Stimulated activated CD4-positive, alpha-beta T cell treated with anti-CD3 and anti-CD28 coated beads, Interleukin-2, amount 100 ng/mL, for 48 hours (primary cell): ENCODE measurements at regions not wholly inside any gene's neighbourhood (a gene's known extent, or its start where the extent isn't known, plus 50 kb on each side); places are given as distances from the start of the nearest gene placed in this dataset.
"Not testable (repeated sequence)": the region's sequence is repeated elsewhere in the genome, so short reads cannot be mapped to it uniquely, and the experiment has no call there.

Experiments
- DNase-seq, 2 donors: peaks; one replicate each; pipeline ENCODE4 v3.0.0-alpha.2; 2020

- no peak for DNase-seq
These were observed 219.9 kb upstream of the IRS2 start for GRCh38 chr13:110006304-110006703.

GRCh38 chr13:110005563-110005962, 219.2 kb upstream of the IRS2 start:
- no peak for DNase-seq

- DNase-seq: no peak
These were observed 218.4 kb upstream of the IRS2 start for GRCh38 chr13:110004814-110005213.

GRCh38 chr13:110001670-110002275, 215.4 kb upstream of the IRS2 start:
- no peak for DNase-seq

- no peak for DNase-seq
These were observed 214.4 kb upstream of the IRS2 start for GRCh38 chr13:110000534-110001345.

- DNase-seq: no peak
These were observed 213.5 kb upstream of the IRS2 start for GRCh38 chr13:109999659-110000533.

GRCh38 chr13:109998684-109999533, 212.5 kb upstream of the IRS2 start:
- DNase-seq: no peak

- DNase-seq: no peak
These were observed 211.7 kb upstream of the IRS2 start for GRCh38 chr13:109998037-109998436.

GRCh38 chr13:109997056-109997595, 210.7 kb upstream of the IRS2 start:
- not testable (repeated sequence) for DNase-seq

GRCh38 chr13:109996404-109996960, 210.1 kb upstream of the IRS2 start:
- DNase-seq: no peak

GRCh38 chr13:109995578-109995977, 209.2 kb upstream of the IRS2 start:
- no peak for DNase-seq

GRCh38 chr13:109990296-109990695, 203.9 kb upstream of the IRS2 start:
- no peak for DNase-seq

GRCh38 chr13:109989686-109990085, 203.3 kb upstream of the IRS2 start:
- DNase-seq: no peak

GRCh38 chr13:109989155-109989554, 202.8 kb upstream of the IRS2 start:
- no peak for DNase-seq

GRCh38 chr13:109986851-109987250, 200.5 kb upstream of the IRS2 start:
- no peak for DNase-seq

GRCh38 chr13:109985871-109986450, 199.6 kb upstream of the IRS2 start:
- DNase-seq: no peak

GRCh38 chr13:109983447-109983846, 197.1 kb upstream of the IRS2 start:
- DNase-seq: no peak

GRCh38 chr13:109981000-109981399, 194.6 kb upstream of the IRS2 start:
- no peak for DNase-seq

GRCh38 chr13:109979676-109980075, 193.3 kb upstream of the IRS2 start:
- DNase-seq: not testable (repeated sequence)

- no peak for DNase-seq
These were observed 192.8 kb upstream of the IRS2 start for GRCh38 chr13:109979228-109979627.

GRCh38 chr13:109977212-109977968, 191.0 kb upstream of the IRS2 start:
- no peak for DNase-seq
